ENCODE measurements at regions not wholly inside any gene's neighbourhood (a gene's known extent, or its start where the extent isn't known, plus 50 kb on each side); places are given as distances from the start of the nearest gene placed in this dataset.
"Not testable (repeated sequence)": the region's sequence is repeated elsewhere in the genome, so short reads cannot be mapped to it uniquely, and the experiment has no call there.

GRCh38 chr5:26572480-26572879 lies 465.9 kb downstream of the CDH9 start:
- intact Hi-C loops (cut with DNase I, micrococcal nuclease): no loop called here
- ATAC-seq: no peak
- DNase-seq: no peak

GRCh38 chr5:26569929-26570258 lies 468.5 kb downstream of the CDH9 start:
- intact Hi-C loops (cut with DNase I, micrococcal nuclease): no loop called here
- no peak for ATAC-seq

GRCh38 chr5:26569241-26569928 lies 469.0 kb downstream of the CDH9 start:
- ATAC-seq (no peak), DNase-seq (no peak)
- intact Hi-C loops (cut with DNase I, micrococcal nuclease): no loop called here

More at GRCh38 chr5:26569929-26570258, 468.5 kb downstream of the CDH9 start:
- DNase-seq: no peak

- intact Hi-C loops (cut with DNase I, micrococcal nuclease): no loop called here
- ATAC-seq: no peak
- no peak for DNase-seq
Measured at GRCh38 chr5:26568316-26568715, 470.1 kb downstream of the CDH9 start.

- intact Hi-C loops (cut with DNase I, micrococcal nuclease): no loop called here
- no peak for ATAC-seq
- no peak for DNase-seq
Measured at GRCh38 chr5:26563979-26564378, 474.4 kb downstream of the CDH9 start.

- DNase-seq (no peak), ATAC-seq (no peak)
- intact Hi-C loops (cut with DNase I, micrococcal nuclease): no loop called here
Measured at GRCh38 chr5:26553079-26553478, 485.3 kb downstream of the CDH9 start.

GRCh38 chr5:26543987-26544386 lies 494.4 kb downstream of the CDH9 start:
- ATAC-seq: no peak
- intact Hi-C loops (cut with DNase I, micrococcal nuclease): no loop called here
- no peak for DNase-seq

GRCh38 chr5:26538226-26538625 lies 500.2 kb downstream of the CDH9 start:
- DNase-seq (no peak), ATAC-seq (no peak)
- intact Hi-C loops (cut with DNase I, micrococcal nuclease): no loop called here

- intact Hi-C loops (cut with DNase I, micrococcal nuclease): no loop called here
- DNase-seq: no peak
Measured at GRCh38 chr5:26535215-26535614, 503.2 kb downstream of the CDH9 start.

GRCh38 chr5:26530305-26530704 lies 508.1 kb downstream of the CDH9 start:
- DNase-seq (no peak), ATAC-seq (no peak)
- intact Hi-C loops (cut with DNase I, micrococcal nuclease): no loop called here

More at GRCh38 chr5:26535215-26535614, 503.2 kb downstream of the CDH9 start:
- ATAC-seq: no peak

- ATAC-seq: no peak
- intact Hi-C loops (cut with DNase I, micrococcal nuclease): no loop called here
- no peak for DNase-seq
Measured at GRCh38 chr5:26519245-26519644, 519.1 kb downstream of the CDH9 start.

- intact Hi-C loops (cut with DNase I, micrococcal nuclease): no loop called here
- ATAC-seq: no peak
Measured at GRCh38 chr5:26518065-26518464, 520.3 kb downstream of the CDH9 start.

GRCh38 chr5:26498972-26499371 lies 539.4 kb downstream of the CDH9 start:
- intact Hi-C loops (cut with DNase I, micrococcal nuclease): no loop called here
- no peak for ATAC-seq
- DNase-seq: no peak

More at GRCh38 chr5:26518065-26518464, 520.3 kb downstream of the CDH9 start:
- no peak for DNase-seq

GRCh38 chr5:26495437-26495836 lies 542.9 kb downstream of the CDH9 start:
- no peak for DNase-seq
- intact Hi-C loops (cut with DNase I, micrococcal nuclease): no loop called here

GRCh38 chr5:26492906-26493459 lies 545.4 kb downstream of the CDH9 start:
- DNase-seq: no peak
- intact Hi-C loops (cut with DNase I, micrococcal nuclease): no loop called here
- no peak for ATAC-seq

More at GRCh38 chr5:26495437-26495836, 542.9 kb downstream of the CDH9 start:
- no peak for ATAC-seq

- intact Hi-C loops (cut with DNase I, micrococcal nuclease): no loop called here
- DNase-seq: no peak
- ATAC-seq: no peak
Measured at GRCh38 chr5:26487553-26487952, 550.8 kb downstream of the CDH9 start.

GRCh38 chr5:26486631-26487030 lies 551.8 kb downstream of the CDH9 start:
- DNase-seq: no peak
- intact Hi-C loops (cut with DNase I, micrococcal nuclease): no loop called here
- ATAC-seq: no peak

GRCh38 chr5:26485146-26485860 lies 553.1 kb downstream of the CDH9 start:
- ATAC-seq; DNase-seq; intact Hi-C loops (cut with DNase I, micrococcal nuclease): not testable (repeated sequence)

- intact Hi-C loops (cut with DNase I, micrococcal nuclease): no loop called here
- ATAC-seq: no peak
- DNase-seq: no peak
Measured at GRCh38 chr5:26482810-26483375, 555.5 kb downstream of the CDH9 start.
